Right ventricle myocardium inferior (tissue), 1 donor: ENCODE measurements at regions not wholly inside any gene's neighbourhood (a gene's known extent, or its start where the extent isn't known, plus 50 kb on each side); places are given as distances from the start of the nearest gene placed in this dataset.

Experiments
- ATAC-seq: fragments of 200-7000 bp; cut with Tn5 transposase; one replicate; pipeline ENCODE4 v1.9.1; 2020; ENCODE audit warnings: mild to moderate bottlenecking, moderate library complexity
- DNase-seq: peaks from one replicate; pipeline ENCODE4 v3.0.0; 2021; ENCODE audit errors: missing footprints
- intact Hi-C: fragments of 100-400 bp; cut with DNase I; formaldehyde crosslinking; loops from one replicate; pipeline ENCODE4 v1.11.0; 2022
- donor health status: DM: no; HTN: yes; CAD: no; lungs with severe emphysema.

DNA sequence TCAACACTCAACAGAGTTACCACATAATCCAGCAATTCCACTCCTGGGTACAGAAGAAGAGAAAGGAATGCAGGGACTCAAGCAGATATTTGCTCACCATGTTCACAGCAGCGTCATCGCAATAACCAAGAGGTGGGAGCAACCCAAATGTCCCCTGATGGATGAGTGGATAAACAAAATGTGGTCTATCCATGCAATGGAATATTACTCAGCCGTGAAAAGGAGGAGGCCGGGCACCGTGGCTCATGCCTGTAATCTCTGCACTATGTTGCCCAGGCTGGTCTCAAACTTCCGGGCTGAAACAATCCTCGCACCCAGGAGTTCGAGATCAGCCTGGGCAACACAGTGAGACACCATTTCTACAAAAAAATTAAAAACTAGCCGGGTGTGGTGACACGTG lies 131.7 kb downstream of the CTTN start:
- peak; percentile 30 for DNase-seq
- intact Hi-C loops: no loop called here

DNA sequence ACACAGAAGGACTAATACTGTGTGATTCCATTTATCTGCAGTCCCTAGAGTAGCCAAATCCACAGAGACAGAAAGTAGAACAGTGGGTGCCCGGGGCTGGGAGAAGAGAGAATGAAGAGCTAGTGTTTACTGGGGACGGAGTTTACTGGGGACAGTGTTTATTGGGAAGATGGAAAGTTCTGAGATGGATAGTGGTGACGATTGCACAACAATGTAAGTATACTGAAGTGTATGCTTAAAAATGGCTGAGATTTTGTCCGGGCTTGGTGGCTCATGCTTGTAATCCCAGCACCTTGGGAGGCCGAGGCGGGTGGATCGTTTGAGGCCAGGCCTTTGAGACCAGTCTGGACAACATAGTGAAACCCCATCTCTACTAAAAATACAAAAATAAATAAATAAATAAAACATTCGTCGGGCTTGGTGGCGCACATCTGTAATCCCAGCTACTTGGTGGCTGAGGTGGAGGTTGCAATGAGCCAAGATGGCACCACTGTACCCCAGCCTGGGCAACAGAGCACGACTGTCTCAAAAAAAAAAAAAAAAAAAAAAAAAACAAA lies 132.4 kb downstream of the CTTN start:
- peak; percentile 45 for DNase-seq
- intact Hi-C loops: no loop called here

More for the DNA sequence above, 131.7 kb downstream of the CTTN start:
- ATAC-seq: no peak

DNA sequence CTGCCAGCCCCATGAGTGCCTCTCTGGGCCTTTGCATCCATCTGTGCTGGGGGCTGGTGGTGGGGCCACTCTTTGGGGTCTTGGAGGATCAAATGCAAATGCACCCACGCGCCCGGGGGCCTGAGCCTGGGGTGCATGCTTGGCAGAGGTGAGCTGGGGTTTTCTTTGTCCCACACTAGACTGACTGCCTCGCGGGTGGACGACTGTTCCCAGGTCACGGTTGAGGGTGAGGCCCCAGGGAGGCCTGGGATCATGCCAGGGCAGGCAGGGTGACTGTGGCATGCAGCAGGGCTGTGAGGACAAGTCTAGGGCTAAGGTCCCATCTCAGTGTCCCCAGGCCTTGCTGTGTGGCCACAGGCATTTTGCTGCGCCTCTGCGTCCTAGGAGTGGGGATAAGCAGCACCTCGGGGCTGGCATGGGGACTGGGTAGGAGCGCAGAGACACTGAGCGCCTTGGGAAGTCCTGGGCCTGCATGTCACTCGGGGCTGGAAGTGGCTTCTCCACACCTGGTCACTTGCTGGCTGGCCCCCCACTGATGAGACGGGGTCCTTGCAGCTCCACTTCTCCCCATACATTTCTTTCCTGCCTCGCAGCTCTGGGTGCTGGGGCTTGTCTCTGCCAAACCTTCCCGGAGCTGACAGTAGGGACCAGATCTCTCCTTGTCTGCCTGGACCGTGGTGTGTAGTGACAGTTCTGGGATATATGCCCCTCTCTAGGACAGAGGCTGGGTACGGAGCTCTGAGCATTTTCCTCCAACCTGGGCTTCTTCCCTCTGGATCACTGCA lies 133.1 kb downstream of the CTTN start:
- peak; percentile 32 for DNase-seq
- no peak for ATAC-seq
- intact Hi-C loops: no loop called here

More for the DNA sequence above, 132.4 kb downstream of the CTTN start:
- no peak for ATAC-seq

DNA sequence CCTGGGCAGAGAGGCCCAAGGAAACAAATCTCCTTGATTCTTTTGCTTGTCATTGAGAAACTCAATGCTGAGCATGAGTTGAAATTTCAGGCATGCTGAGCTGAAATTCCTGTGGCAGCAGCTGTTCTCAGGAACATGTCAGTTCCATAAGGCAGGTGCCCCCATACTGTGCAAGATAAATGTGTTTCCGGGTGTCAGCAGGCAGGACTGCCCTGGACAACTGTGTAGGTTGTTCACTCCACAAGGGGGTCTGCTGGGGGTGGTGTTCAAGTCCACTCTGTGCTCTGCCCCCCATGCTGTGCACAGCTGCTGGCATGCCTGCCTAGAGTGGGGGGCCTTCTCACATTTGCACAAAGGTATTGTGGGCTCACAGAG lies 133.7 kb downstream of the CTTN start:
- intact Hi-C loops: no loop called here
- no peak for DNase-seq
- ATAC-seq: no peak

DNA sequence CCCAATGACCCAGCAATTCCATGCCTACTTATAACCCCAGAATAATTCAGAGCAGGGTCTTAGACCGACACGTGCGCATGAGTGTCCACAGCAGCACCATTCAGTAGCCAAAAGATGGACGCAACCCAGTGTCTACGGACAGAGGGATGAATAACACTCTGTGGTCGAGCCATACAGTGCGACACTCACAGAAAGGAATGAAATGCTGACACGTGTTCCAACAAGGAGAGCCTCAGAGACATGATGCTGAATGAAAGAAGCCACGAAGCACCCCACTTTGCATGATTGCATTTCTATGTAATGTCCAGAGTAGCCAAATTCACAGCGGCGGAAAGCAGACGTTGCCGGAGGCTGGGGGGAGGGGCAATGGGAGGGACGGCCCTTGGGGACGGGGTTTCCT lies 134.4 kb downstream of the CTTN start:
- intact Hi-C loops: no loop called here
- DNase-seq: no peak
- ATAC-seq: no peak

DNA sequence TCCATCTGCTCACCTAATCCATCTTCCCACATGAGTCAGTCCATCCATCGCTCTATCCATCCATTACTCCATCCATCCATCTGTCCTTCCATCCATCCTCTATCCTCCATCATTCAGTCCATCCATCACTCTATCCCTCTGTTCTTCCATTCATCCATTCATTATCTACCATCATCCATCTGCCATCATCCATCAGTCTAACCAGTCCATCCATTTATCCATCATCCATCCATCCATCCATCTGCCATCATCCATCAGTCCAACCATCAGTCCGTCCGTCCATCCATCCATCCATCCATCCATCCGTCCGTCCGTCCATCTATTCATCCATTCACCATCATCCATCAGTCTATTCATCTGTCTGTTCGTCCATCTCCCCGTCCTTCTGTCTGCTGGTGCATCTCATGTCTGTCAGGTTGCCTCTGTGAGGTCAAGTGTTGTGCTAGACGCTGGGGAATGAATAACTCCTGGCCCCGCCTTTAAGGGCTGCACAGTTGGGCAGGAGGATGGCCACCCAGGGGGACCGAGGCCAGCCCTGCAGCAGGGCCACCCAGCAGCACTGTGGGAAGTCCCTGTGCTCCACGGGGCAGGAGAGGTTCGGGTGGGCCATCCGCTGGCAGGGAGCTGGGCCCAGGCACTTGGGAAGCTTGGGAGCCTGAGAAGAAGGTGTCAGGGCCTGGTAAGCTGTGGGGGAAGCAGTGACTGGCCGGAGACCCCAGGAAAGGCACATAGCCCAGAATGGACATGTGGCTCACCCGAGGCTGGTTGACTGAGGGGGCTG lies 137.1 kb downstream of the CTTN start:
- no peak for ATAC-seq
- intact Hi-C loops: no loop called here
- peak; percentile 43 for DNase-seq

DNA sequence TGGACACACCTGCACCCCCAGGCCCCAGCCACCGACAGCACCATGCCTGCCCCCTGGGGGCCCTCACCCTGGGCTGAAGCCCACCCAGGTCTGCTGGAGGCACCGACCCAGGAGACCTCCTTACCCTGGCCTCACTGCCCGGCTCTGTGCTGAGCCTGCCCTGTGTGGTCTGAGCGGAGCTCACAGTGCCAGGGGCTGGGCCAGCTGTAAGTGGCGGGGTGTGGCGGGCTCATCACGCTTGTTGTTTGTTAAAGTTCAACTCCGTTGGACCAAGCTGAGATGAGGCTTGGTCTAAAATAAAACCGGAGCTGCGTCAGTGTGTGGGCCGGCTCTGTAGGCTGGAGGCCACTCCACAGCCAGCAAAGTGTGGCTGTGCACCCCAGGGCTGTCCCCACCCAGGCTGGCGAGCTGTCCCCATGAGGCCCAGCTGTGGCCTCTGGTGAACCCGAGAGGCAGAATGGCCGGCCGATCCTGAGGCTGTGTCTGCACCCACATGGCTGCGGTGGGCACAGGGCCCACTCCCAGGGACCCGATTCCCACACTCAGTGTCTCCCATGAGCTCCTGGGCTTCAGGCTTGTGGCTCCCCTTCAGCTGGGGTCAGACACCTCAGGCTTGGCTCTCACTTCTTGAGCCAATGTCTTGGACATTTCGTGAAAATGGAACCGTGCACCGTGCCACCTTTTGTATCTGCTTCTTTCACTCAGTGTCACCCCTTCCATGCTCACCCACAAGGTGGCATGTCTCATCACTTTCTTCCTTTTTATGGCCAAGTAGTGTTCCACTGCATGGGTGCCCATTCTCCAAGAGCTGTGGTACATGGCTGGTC lies 137.9 kb downstream of the CTTN start:
- DNase-seq (peak; percentile 42), ATAC-seq (no peak)
- intact Hi-C loops: no loop called here

DNA sequence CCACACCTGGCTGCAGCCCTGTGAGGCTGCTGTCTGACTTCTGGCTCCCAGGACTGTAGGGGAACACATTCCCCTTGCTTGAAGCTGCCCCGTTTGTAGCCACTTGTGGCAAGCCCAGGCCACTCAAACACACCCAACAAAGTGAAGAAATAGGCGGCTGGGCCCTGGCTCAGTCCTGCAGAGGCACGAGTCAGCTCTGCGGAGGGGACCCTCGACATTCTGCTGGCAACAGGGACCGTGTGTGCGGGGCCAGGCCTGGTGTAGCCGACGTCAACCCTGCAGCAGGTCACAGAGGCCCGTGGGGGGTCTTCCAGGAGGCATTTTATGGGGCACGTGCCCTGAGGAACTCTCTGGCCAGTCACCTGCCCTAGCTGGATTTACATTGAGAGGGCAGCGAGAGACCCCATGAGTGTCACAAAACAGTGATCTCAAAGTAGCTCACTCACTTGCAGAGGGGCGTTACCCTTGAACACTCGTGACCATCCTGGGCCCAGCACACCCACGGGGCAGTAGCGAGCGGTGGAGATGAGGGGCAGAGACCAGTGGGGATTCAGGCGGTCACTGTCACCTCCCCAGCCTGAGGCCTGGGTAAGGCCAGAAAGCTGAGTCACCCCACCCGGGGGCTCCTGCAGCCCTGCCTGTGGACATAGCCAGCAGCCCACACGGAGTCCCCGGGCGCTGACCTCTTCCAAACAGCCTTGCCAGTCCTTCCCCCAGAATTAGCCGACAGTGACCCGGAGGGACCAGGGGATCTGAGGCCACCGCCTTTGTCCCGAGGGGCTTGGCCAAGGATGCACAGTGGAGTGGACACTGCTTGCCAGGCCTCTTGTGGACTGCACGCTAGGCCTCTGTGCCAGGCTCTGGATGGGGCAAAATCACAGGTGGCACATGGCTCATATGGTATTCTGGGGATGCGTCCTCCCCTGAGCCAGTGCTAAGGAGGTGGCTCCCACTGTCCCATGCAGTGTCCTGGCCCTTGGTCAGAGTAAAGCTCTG lies 139.5 kb downstream of the CTTN start:
- ATAC-seq (no peak), DNase-seq (peak; percentile 39)
- intact Hi-C loops: no loop called here

DNA sequence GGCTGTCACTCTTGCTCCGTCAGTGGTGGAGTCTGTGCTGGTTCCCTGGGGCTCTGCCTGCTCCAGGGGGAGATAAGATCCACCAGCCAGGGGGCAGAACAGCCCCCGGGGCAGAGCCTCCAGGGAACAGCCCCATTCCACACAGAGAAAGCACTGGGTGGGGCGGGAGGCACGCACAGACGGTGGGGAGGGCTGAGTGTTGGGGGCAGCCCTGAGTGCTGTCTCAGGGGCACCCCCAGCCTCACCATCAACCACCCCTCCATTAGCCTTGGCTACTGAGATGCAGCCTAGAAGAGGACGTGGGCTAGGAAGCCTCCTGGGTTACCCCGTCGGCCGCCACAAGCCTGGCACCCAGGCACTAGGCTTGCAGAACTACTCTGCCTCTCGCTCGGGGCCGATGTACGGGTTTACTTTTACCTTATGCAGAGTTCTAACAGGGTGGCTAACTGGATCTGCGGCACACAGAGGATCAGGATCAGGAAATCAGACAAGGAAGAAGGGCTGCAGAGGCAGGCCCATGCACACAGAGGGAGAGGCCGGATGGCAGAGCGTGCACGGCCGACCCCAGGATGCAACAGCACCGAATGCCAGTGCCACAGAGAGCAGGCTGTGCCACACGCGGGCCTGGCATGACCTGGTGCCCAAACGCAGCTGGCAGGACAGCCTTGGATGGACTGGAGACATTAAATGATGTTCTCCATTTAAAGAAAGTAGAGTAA lies 140.5 kb downstream of the CTTN start:
- intact Hi-C loops: no loop called here
- DNase-seq: peak; percentile 35
- no peak for ATAC-seq

DNA sequence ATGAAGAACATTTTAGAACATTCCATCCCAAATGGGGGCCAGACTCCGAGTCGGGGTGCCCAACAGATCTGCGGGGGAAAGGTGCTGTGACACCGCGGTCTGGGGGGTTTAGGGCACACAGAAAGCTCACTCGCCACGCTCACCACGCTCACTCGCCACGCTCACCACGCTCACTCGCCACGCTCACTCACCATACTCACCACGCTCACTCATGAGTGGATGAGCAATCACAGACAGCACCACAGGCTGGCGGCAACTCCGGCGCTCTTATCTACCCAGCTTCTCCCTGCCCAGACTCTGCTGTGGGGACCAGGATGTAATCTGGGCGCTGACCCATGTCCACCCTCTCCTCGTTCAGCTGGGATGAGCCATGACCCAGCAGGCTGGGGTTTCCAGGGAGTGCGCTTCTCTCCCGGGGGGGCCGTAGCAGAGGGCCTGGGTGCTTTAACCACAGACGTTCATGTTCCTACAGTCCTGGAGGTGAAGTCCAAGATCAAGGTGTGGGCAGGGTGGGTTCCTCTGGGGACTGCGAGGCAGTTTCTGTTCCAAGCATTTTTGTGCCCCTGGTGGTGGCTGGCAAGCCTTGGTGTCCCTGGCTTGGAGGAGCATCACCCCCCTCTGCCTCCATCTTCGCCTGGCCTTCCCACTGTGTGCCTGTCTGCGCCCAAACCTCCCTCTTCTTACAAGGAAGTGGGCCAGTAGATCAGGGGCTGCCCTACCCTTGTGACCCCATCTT lies 141.2 kb downstream of the CTTN start:
- intact Hi-C loops: no loop called here
- ATAC-seq: no peak
- peak; percentile 27 for DNase-seq

DNA sequence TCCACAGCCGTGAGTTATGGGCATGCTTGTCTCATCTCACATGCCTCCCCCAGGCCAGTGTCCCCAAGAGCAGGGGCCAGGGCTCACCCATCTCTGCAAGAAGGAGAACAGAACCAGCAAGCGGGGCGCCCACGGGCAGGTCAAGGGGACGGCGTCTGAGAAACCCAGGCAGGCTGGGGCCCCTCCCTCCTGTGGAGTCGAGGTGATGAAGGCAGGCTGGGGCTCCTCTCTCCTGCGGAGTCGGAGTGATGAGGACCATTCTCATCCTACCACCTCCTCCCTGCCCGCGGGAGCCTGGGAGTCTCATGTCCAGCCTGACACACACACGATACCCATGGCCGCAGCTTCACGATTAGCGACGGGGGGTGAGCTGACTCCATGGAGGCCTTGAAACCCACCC lies 141.9 kb downstream of the CTTN start:
- intact Hi-C loops: no loop called here
- ATAC-seq: no peak
- no peak for DNase-seq

DNA sequence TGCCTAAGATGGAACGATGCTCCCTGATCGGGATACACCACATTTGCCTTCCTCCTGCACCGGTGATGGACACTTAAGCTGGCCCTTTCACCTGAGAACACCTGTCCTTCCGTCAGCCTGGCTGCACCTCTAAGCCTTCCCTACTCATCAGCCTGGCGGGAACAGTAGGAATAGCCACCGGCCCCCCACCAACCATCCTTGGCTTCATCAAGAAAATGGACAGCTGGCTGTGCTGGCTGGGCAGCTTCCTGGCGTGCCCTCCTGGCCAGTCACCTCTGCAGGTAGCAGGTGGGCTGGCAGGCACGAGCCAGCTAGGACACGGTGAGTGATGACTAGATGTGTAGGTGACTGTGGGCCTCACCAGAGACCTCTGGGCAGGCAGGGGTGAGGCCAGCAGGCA lies 142.8 kb downstream of the CTTN start:
- no peak for DNase-seq
- ATAC-seq: no peak
- intact Hi-C loops: no loop called here

DNA sequence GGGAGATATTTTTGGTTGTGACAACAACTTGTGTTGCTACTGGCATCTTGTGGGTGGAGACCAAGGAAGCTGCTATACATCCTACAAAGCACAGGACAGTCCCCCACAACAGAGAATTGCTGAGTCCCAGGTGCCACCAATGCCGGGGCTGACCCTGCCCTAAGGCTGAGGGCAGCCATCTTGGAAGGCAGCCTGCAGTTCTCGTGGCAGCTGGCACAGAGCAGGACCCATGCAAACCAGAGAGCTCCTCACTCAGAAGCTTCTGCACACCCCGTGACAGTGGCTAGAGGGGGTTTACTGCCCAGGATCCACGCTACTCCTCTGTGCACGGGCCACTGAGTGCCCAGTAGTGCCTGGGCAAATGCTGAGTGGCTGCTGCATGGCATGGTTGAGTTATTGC lies 143.4 kb downstream of the CTTN start:
- DNase-seq (no peak), ATAC-seq (no peak)
- intact Hi-C loops: no loop called here

DNA sequence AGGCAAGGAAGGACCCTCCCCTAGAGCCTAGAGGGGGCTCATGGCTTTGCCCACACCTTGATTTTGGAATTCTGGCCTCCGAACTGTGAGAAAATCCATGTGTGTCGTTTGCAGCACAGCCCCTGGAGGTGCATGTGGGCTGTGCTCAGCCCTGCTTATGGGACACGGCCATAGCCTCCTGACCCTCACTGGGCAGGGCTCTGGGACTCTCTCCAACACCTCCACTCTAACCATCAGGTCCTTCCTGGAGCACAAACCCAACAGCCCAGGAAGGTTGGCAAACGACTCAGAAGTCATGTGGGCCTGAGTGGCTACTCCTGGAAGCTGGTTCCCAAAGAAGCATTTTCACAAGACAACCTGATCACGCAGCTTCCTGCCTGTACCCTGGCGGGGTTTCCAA lies 144.1 kb downstream of the CTTN start:
- ATAC-seq (no peak), DNase-seq (no peak)
- intact Hi-C loops: no loop called here

DNA sequence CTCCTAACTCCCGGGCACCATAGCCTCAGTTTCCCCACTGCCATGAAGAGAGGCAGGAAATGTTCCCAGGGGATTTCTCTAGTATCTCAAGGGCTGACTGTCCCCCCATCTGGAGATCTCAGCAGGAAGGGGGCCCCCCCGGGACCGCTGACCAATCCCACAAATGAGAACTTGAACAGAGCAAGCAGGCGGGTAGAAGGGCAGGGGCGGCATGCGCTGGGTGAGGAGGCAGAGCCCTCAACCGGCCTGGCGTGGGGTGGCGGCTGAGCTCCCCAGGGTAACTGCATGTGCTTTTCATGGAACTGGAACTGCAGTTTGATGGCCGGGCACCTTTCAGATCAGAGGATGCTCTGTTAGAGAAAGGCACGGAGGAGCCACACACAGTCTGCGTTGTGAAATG lies 144.5 kb downstream of the CTTN start:
- no peak for DNase-seq
- intact Hi-C loops: no loop called here
- no peak for ATAC-seq

DNA sequence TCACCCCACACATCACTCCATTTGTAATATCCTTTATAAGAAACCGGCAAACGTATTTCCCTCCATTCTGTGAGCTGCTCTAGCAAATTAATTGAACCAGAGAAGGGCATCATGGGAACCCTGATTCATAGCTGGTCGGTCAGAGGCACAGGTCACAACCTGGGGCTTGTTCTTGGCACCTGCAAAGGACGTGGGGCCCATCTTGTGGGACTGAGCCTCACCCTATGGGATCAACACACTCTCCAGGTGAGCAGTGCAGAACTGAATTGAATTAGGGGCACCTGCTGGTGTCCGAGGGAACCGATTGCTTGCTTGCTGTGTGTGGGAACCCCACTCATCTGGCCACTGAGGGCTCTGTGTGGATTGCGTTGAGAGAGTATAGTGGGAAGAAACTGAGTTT lies 145.3 kb downstream of the CTTN start:
- ATAC-seq: no peak
- no peak for DNase-seq
- intact Hi-C loops: no loop called here
